GM18867 (cell line): ENCODE measurements at regions not wholly inside any gene's neighbourhood (a gene's known extent, or its start where the extent isn't known, plus 50 kb on each side); places are given as distances from the start of the nearest gene placed in this dataset.
A peak's percentile ranks its signal among the peaks of the same experiment; 100 is the strongest.

Experiments
- ATAC-seq: cut with Tn5 transposase; IDR thresholded peaks from one replicate; pipeline ENCODE4 v1.9.1; 2021; ENCODE audit warnings: mild to moderate bottlenecking, moderate library complexity; ENCODE audit not compliant: unreplicated experiment

DNA sequence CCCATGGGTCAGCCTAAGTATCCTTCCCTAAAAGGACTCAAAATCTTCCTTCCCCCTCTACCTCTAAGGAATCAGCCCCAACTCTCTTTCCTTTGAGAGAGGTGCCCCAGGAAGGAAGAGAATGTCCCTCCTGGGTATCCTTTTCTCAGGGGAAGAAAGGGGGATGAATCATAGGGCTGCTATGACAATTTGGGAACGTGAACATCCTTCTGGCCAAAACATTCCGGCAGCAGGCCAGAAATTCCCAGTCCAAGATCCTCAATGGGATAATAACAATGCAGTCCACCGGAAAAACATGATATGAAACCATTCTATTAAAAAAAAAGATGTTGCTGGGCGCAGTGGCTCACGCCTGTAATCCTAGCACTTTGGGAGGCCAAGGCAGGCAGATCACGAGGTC, 50.8 kb upstream of the CACNA2D3 start:
- ATAC-seq: no peak

DNA sequence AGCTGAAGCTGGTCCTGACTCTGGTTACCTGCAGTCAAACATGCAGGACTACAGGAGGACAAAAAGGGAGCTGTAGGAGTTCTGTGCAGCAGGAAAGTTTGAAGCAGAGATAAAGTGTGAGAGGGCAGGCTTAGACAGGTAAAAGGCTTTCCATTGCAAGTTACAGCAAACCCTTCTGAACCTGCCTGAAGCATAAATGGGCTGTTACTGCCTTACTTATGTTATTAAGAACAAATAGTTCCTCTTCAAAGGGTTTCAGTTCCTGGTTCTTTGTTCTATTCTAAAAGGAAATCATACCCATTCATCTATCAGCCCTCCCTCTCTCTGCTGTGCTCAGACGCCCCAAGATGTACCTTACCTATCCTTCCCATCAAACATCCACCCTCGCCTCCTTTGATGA, 52.4 kb upstream of the CACNA2D3 start:
- peak; percentile 37 for ATAC-seq

DNA sequence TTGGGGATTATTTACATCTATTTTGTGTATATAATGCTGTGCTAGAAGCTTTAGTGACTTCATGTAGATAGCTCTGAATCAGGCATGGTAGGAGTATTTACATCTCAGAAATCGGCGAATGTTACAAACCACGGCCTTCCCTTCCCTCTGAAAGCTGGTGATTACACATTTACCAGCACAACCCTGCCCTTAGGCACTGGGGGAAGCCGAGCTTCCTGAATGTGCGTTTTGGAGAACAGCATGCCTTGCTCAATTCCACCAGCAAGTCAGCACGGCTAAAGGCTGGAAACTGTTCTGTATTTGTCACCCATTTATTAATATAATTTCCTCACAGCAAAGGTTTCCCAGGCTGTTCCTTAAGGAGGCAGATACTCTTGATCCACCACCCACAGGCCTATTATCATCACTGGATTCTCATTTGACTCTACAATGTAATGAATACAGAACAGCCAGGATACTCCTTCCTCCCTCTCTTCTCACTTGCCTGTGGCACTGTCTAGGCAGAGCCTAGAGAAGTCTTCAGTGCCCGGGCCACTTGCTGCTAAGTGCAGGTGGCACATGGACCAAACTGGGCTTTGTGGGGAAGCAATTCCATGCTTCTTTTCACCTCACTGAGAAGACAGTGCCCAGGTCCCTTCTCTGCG, 55.2 kb upstream of the CACNA2D3 start:
- no peak for ATAC-seq

DNA sequence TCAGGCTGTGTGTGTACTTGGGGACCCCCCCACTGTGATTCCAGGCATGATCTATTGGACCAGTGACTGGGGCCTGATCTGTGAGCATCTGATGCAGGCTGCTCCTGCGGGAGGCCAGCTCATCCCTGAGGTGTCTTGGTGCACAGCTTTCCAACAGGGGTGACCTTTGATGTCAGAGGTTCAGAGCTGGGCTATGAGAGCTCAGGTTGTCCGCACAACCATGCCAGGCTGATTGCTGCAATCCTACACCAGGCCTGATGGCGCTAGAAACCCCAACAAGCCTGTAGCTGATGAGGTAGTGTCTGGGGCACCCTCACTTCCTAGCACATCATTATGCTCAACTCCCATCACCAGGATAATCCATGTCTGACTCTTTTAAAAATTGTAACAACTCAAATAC, 56.1 kb upstream of the CACNA2D3 start:
- ATAC-seq: no peak

DNA sequence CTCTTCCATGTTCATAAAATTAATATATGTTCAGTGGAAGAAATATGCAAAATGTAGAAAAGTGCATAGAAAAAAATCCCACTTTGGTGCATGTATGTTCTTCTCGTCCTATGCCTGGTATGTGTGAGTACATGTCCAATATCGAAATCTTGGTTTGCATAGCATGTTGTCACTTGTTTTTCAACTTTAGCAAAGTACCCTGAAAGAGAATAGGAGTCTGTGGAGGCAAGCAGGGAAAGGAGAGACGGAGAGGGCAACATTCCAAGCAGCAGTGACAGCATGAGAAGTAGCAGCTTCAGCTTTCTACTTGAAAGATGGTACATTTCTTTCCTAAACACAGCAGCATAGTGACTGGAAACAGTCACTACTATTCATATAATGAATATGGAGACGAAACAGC, 56.8 kb upstream of the CACNA2D3 start:
- ATAC-seq: no peak

DNA sequence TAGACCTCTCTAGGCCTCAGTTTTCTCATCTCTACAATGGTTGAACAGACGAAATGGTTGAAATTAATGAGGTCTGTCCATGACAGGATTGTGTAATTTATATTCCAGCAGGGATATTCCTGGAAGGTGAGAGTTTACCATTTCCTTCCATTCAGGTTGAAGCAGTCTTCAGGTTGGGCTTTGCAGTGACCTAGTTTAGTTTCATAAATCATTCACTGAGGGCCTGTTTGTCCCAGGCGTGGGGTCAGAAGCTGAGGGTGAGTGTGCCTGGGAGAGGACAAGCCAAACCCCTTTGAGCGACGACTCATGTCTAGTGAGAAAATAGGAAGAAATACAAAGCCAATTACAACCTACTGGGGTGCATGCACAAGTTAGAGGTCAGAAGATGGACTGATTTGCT, 57.2 kb upstream of the CACNA2D3 start:
- ATAC-seq: no peak

DNA sequence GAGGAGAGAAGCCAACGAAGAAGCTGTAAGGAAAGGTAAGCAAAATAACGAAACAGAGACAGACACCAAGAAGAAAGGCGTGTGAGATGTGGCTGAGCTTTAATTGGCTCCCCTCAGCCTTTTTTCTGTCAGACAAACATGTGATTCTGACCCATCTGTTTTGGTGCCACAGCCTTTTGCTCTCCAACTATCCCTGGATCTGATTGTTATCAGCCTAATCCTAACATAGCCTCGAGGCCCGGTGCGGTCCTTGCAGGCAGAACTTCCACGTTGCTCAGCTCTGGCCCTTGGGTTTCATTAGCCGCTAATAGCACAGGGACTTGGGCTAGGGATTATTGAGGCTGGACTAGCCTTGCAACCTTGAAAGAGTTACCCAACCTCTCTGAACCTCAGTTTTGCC, 57.9 kb upstream of the CACNA2D3 start:
- ATAC-seq: no peak

DNA sequence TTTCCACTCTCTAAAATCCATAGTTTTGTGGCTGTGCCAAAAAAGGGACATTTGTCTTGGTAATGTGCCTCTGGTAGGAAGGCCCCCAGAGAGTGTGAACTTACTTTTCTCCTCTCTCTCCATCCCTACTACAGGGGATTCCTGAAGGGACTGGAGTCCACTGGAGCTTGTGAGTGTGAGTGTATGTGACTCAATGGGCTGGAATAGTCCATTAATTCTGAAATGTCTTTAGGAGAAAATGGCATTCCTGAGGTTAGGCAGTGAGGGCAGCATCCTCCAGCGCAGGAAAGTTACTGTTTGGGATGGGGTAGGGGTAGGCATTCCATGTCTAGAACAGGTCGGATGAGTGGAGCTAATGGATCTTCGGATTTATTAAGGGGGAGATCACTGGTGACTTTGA, 59.8 kb upstream of the CACNA2D3 start:
- no peak for ATAC-seq

DNA sequence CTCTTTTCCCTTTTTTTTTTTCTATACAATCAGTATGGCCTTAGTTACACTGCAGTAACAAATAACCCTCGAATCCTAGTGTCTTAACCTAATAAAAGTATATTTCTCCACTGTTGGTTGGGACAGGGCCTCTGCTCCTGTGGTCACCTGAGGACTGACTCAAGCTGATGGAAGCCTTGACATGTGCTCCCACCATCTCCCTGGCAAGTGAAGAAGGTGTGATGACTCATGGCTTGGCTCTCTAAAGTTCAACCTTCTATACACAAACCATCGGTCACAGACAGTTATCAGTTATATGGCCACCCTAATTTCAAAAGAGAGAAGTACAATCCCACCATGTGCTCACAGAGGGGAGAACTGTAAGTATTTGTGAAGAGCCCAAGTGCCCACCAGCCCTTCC, 65.8 kb upstream of the CACNA2D3 start:
- ATAC-seq: no peak

DNA sequence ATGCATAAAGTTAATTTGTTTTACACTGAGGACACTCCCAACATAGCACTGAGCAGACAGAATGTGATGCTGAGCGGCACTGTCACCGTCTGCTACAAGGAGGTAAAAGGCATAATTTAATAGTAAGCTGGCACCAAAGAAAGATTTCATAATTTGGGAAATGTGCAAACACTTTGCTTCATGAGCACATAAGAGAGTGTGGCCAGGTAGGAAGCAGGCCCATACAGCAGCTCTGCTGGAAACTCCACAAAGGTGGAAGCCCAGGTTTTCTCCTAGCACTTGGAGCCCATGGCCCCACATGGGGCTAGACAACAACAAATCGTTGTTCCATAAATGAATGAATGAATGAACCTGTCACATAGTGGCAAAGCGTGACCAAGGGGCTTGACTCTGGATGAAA, 68.5 kb upstream of the CACNA2D3 start:
- ATAC-seq: no peak

DNA sequence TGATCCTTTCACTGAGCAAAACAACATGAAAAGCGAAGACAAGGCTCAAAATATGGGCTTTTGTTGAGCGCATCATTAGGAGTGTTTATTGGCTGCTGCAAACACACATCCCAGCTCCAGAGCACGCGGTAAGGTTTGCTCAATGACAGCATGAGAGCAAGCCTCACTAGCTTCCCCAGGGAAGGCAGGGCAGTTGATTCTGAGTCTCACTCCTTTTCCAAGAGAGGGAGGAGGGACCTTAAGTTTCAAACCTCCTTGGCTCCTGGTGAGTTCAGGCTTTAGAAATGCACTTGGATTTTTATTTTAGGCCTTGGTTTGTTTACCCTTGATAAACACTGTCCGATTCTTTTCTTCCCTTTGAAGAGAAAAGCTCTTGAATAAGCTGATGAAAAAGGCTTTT, 69.1 kb upstream of the CACNA2D3 start:
- no peak for ATAC-seq

DNA sequence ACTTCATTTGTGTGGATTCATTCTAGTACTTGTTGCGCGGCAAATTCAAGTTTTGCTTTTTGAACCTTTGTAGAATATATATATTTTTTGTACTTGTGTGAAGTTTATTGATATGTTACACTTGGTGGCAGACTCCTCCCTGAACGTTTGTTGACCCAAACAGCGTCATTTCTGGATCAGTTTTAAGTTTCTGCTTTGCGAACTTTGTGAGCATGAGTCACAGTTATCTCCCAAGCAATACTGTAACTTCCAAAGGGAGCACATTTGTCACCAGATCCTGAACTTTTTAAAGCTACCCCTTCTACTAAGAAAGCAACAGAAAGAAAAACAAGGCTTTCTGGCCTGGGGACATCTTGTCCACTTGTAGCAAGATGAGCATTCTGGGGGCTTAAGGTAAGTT, 74.8 kb upstream of the CACNA2D3 start:
- no peak for ATAC-seq

DNA sequence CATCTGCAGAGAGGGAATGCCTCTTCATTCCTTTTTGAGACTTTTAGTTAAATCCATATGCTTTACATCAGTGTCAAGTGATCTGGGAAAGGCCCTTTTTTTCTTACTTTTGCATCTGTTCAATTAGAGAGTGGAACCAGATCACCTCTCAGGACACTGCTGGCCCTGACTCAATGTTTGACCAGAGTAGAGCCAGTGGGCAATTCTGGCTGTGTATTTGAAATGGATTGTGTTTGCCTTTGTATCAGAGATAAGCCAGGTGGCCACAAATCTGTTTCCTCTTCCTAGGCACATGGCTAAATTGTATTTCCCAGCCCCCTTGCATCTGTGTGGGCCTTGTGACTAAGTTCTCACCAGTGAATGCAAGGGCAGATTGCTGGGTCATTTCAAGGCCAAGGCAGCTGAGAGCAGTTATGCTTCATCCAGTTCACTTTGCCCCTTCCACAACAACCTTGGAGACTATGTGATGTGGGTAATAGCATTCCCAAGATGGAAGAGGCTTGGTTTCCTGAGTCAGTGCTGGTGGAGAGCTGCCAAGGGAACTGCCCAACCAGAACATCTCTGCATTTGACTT, 75.6 kb upstream of the CACNA2D3 start:
- ATAC-seq: no peak

DNA sequence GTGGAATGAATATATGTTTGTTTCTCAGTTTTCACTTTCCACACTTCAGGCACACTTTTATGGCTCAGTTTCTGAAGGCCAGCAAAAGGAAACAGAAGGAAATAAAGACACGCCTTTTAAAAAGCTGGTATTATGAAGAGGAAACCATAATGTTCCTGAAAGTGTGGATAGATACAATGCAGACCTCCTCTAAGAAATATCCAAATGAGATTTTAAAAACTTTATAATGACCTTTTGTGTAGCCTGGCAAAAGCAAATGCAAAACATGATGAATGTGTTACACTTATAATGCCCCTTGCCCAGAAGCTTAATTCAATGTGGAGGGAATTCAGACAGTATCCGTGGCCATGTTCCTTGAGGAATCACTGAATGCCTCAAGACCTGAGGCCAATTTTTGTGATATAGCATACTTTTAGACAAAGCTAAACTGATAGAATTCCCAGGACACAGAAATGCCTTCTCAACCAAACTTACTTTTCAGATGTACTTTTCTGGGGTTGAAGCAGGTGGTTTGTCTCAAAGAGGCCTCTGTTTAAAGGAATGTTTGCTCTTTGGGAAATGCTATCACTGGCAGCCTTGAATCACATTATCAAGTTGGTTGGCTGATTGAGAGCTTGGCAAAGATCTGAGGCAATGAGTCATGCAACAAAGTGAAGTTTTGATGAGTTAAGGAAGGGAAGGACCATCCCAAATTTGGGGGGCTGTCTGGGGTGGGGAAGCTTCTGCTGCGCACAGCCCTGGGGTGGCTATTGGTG, 77.1 kb upstream of the CACNA2D3 start:
- no peak for ATAC-seq

DNA sequence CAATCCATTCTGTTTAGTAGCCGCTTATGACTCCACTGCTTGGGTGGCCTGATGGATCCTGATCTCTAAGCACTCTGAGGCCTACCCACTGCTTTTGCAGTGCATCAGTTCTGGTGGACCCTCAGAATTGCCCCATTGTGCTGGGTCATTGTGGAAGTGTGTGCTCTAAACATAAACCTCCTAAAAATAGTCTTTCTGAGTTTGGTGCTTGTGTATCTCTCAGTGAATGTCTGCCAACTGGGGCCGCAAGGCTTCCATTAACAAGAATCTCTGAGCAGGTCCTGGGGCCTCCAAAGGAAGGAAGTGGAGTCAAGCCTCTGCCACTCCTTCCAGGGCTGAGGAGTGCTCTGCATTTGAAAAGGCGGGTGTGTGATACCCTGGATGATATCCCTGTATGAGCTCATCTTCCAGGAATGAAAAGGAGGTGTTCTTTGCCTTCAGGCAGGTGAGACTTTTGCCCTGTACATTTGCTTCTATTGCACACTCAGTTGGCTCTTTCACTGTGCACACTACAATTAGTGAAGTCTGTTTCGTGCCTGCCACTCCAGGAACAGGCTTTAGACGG, 80.0 kb upstream of the CACNA2D3 start:
- ATAC-seq: no peak

DNA sequence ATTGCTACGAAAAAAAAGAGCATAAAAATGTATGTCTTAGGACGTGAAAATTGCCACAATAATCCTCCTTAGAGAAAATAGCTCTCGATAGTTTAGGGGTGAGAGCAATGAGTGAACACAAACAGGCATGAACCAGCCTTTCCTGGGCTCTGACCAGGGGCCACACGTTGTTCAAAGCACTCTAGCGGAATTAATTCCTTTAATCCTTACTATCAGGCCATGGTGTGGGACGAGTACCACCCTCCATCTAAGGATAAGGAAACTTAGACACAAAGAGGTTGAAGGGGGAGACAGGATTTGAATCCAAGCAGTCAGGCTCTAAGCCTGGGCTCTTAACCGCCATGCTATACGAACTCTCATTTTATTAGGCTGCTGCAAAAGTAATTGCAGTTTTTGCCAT, 81.9 kb upstream of the CACNA2D3 start:
- ATAC-seq: no peak

DNA sequence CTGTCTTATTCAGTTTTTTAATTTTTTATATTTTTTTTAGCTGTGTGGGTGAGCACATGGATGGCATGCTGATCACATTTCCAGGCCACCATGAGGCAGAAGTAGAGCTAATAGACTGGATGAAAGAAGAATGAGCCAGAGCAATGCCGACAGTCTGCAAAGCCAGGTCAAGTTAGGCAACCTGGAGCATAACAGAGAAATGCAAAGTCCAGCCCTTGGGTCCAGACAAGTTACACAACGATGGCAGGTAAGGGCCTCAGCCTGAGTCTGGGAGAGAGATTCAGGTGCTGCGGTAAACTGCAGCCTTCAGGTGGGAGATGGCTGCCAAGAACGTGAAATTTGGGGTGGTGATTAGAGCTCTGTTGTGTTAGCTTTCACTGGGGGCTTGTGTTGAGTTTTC, 84.0 kb upstream of the CACNA2D3 start:
- no peak for ATAC-seq

DNA sequence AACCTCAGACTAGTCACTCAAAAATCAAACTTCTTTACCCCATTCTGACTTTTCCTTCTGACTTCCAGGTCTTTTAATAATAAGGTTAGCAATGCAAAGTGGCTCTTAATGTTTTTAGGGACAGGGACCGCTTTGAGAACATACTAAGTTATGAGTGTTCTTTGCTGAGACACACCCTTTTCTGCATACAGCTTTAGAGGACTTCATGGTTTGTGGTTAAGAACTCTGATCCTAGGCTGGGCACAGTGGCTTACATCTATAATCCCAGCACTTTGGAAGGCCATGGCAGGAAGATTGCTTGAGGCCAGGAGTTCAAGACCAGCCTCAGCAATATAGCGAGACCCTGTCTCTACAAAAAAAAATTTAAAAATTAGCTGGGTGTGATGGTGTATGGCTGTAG, 85.8 kb upstream of the CACNA2D3 start:
- no peak for ATAC-seq

DNA sequence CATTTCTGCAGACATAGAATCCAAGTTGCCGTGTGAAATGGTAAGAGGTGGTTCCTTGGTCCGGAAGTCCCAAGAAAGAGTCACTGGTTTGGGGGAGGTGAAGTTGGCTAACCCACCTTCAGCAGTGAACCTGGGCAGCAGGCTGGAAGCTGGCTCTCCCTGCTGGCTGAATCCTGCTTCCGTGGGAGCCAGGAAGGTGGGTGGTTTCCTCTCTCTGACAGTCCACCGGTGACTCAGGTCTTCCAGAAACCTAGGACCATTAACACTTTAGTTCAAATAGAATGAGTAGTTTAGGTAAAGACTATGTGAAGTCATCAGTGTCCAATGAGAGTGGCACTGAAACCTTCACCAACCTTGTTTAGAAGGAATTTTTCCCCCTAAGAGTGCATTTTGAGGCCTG, 87.4 kb upstream of the CACNA2D3 start:
- no peak for ATAC-seq

DNA sequence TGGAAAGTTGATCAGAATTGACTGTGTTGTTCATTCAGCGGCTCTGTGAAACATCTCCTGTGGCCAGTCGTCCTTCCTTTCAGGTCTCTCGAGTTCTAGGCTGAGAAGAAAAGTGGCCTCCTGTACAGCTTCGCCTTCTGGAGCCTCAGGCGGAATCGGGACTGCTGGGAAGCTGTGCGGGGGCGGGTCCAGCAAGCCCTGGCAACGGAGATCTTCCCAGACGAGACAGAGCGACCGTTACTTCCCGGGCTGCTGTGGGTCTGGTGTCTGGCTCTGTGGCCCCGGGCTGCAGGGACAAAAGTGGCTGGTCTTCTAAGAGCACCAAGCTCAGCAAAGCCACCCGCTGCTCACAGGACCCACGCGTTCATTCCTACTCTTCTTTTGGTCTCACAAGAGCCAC, 88.6 kb upstream of the CACNA2D3 start:
- no peak for ATAC-seq

DNA sequence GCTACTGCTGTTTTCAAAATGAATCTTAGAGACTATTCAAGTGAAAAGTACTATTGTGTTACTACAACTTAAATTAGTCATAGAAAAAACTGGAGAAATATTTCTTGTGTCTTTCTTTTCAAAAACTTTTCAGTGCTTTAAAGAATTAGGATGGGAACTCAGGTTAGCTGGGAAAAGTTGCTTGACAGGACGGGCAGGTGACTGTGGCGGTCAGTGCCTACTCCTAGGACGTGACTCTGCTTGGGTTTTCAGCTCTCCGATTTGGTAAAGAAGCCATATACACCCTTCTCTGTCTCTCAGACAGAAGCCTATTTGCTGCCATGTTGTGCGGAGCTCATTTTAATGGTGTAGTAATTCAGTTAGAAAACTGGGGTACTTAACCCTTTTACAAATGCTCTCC, 89.8 kb upstream of the CACNA2D3 start:
- no peak for ATAC-seq

DNA sequence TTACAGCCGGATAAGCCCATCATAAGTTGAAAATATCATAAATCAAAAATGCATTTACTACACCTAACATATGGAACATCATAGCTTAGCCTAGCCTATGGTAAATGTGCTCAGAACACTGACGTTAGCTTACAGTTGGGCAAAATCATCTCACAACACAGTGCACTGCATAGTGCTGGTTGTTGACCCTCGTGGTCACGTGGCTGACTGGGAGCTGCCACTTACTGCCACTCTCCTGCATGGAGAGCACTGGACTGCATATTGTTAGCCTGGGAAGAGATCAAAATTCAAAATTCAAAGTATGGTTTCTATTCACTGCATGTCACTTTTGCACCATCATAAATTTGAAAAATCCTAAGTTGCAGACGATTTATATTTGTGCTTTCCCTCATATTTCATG, 94.0 kb upstream of the CACNA2D3 start:
- no peak for ATAC-seq
